Trophoblast cell (in vitro differentiated cells and primary cell): ENCODE measurements at regions not wholly inside any gene's neighbourhood (a gene's known extent, or its start where the extent isn't known, plus 50 kb on each side); places are given as distances from the start of the nearest gene placed in this dataset.

ENCODE experiments used
- DNase-seq, 2 donors: peaks; one replicate each; pipeline ENCODE4 v3.0.0-alpha.2; 2016
- H2AFZ ChIP-seq: 2 replicates; pipeline ENCODE4 v1.6.1; 2013; ENCODE audit warnings: low read length, moderate library complexity, mild to moderate bottlenecking; ENCODE audit not compliant: insufficient read depth, poor library complexity
- H2AK5ac ChIP-seq: 2 replicates; pipeline ENCODE4 v1.6.1; 2013; ENCODE audit warnings: mild to moderate bottlenecking, low read length
- H2BK120ac ChIP-seq: 2 replicates; pipeline ENCODE4 v1.6.1; 2013; ENCODE audit warnings: low read length, mild to moderate bottlenecking, moderate library complexity; ENCODE audit not compliant: insufficient read depth, poor library complexity
- H2BK12ac ChIP-seq: 2 replicates; pipeline ENCODE4 v1.6.1; 2013; ENCODE audit warnings: mild to moderate bottlenecking, low read length, moderate library complexity
- H2BK5ac ChIP-seq: 2 replicates; pipeline ENCODE4 v1.6.1; 2013; ENCODE audit warnings: low read length, low read depth, moderate library complexity, mild to moderate bottlenecking; ENCODE audit not compliant: poor library complexity
- H3K14ac ChIP-seq: 2 replicates; pipeline ENCODE4 v1.6.1; 2013; ENCODE audit warnings: mild to moderate bottlenecking, low read length
- H3K18ac ChIP-seq: 2 replicates; pipeline ENCODE4 v1.6.1; 2013; ENCODE audit warnings: mild to moderate bottlenecking, low read length
- H3K23ac ChIP-seq: 2 replicates; pipeline ENCODE4 v1.6.1; 2013; ENCODE audit warnings: low read length
- H3K27ac ChIP-seq: 2 replicates; pipeline ENCODE4 v1.5.1; 2013; ENCODE audit warnings: low read depth, mild to moderate bottlenecking, inconsistent platforms, low read length, moderate library complexity
- H3K27me3 ChIP-seq: 2 replicates; pipeline ENCODE4 v1.6.1; 2013; ENCODE audit warnings: inconsistent platforms, mild to moderate bottlenecking, low read length, moderate library complexity; ENCODE audit not compliant: insufficient read depth
- H3K36me3 ChIP-seq, 2 experiments: 1 replicate in 1 of 2; 2 replicates in 1 of 2; pipeline ENCODE4 v1.6.1; 2013; ENCODE audit warnings: low read length in 2 of 2, mild to moderate bottlenecking in 2 of 2, moderate library complexity in 1 of 2; ENCODE audit not compliant: insufficient read depth in 2 of 2, control insufficient read depth in 1 of 2
- H3K4ac ChIP-seq: 2 replicates; pipeline ENCODE4 v1.6.1; 2013; ENCODE audit warnings: low read depth, mild to moderate bottlenecking, low read length, moderate library complexity
- H3K4me1 ChIP-seq, 2 experiments: 1 replicate in 1 of 2; 2 replicates in 1 of 2; pipeline ENCODE4 v1.6.1; 2013; ENCODE audit warnings: low read length in 2 of 2, mild to moderate bottlenecking in 2 of 2, moderate library complexity in 1 of 2; ENCODE audit not compliant: insufficient read depth in 2 of 2, control insufficient read depth in 1 of 2
- H3K4me2 ChIP-seq: 2 replicates; pipeline ENCODE4 v1.6.1; 2013; ENCODE audit warnings: inconsistent platforms, mild to moderate bottlenecking, low read length, moderate library complexity
- H3K4me3 ChIP-seq: 2 replicates; pipeline ENCODE4 v1.5.1; 2013; ENCODE audit warnings: mild to moderate bottlenecking, low read depth, low read length, inconsistent platforms
- H3K79me1 ChIP-seq: one replicate; pipeline ENCODE4 v1.6.1; 2013; ENCODE audit warnings: low read length
- H3K79me2 ChIP-seq: 2 replicates; pipeline ENCODE4 v1.6.1; 2013; ENCODE audit warnings: low read length, mild to moderate bottlenecking; ENCODE audit not compliant: control insufficient read depth, insufficient read depth, poor library complexity
- H3K9ac ChIP-seq: 2 replicates; pipeline ENCODE4 v1.6.1; 2013; ENCODE audit warnings: mild to moderate bottlenecking, low read length
- H3K9me3 ChIP-seq: 2 replicates; pipeline ENCODE4 v1.6.1; 2013; ENCODE audit warnings: low read depth, mild to moderate bottlenecking, control low read depth, inconsistent platforms, low read length; ENCODE audit not compliant: insufficient read depth
- H4K12ac ChIP-seq: 2 replicates; pipeline ENCODE4 v1.6.1; 2013; ENCODE audit warnings: low read depth, mild to moderate bottlenecking, low read length, moderate library complexity
- H4K8ac ChIP-seq: 2 replicates; pipeline ENCODE4 v1.6.1; 2013; ENCODE audit warnings: low read depth, mild to moderate bottlenecking, low read length, moderate library complexity
- H4K91ac ChIP-seq: one replicate; pipeline ENCODE4 v1.6.1; 2013; ENCODE audit warnings: low read depth, mild to moderate bottlenecking, low read length, moderate library complexity
- WGBS: extraction: QIAGEN DNeasy Blood & Tissue Kit; methylation state at CpG from one replicate; pipeline ENCODE4 v1.1.7; 2013; ENCODE audit warnings: missing lambda C conversion rate; ENCODE audit not compliant: insufficient read length, insufficient coverage; ENCODE audit errors: extremely low coverage; 5-methylcytosine and 5-hydroxymethylcytosine counted together

- Histone ChIP-seq H2BK5ac (no peak overlapping the region), H2BK120ac (no peak overlapping the region), H3K36me3 (no peaks in the 10 kb centered on the region), H3K4me1 (no peaks in the 10 kb centered on the region), H3K27ac (no peak overlapping the region), H3K4me2 (no peak overlapping the region), H3K9me3 (peaks cover 1% of the 10 kb centered on the region), H3K14ac (no peak overlapping the region), H4K91ac (no peak overlapping the region), H2AK5ac (no peak overlapping the region), H2BK12ac (no peak overlapping the region), H3K23ac (no peak overlapping the region), H4K12ac (no peak overlapping the region), H3K4me3 (no peak overlapping the region), H3K27me3 (no peaks in the 10 kb centered on the region), H3K79me1 (no peaks in the 10 kb centered on the region), H3K79me2 (no peaks in the 10 kb centered on the region), H2AFZ (no peak overlapping the region), H3K9ac (no peak overlapping the region), H4K8ac (no peak overlapping the region), H3K4ac (no peak overlapping the region), H3K18ac (no peak overlapping the region)
- DNase-seq, result no peak
- no CpG with 5 or more reads among the region's 2 CpGs for WGBS
Measured at GRCh38 chr2:81007104-81007503, 702.6 kb upstream of the LRRTM1 start.

- no peak overlapping the region for H4K8ac ChIP-seq
- H3K79me1 ChIP-seq, result no peaks in the 10 kb centered on the region
- no peak overlapping the region for H2BK5ac ChIP-seq
- H3K23ac ChIP-seq, result no peak overlapping the region
- H2BK12ac ChIP-seq, result no peak overlapping the region
- no peak overlapping the region for H4K12ac ChIP-seq
- H4K91ac ChIP-seq, result no peak overlapping the region
- no peak overlapping the region for H2BK120ac ChIP-seq
- H3K14ac ChIP-seq, result no peak overlapping the region
- H3K4me1 ChIP-seq, result no peaks in the 10 kb centered on the region
- no peak overlapping the region for H3K4me3 ChIP-seq
- no peak for DNase-seq
- no CpG with 5 or more reads among the region's 2 CpGs for WGBS
- H2AK5ac ChIP-seq, result no peak overlapping the region
- H3K27ac ChIP-seq, result no peak overlapping the region
- H3K9me3 ChIP-seq, result peaks cover 1% of the 10 kb centered on the region
- H3K27me3 ChIP-seq, result no peaks in the 10 kb centered on the region
- H3K36me3 ChIP-seq, result no peaks in the 10 kb centered on the region
- no peak overlapping the region for H2AFZ ChIP-seq
- no peak overlapping the region for H3K9ac ChIP-seq
- H3K79me2 ChIP-seq, result no peaks in the 10 kb centered on the region
- no peak overlapping the region for H3K4me2 ChIP-seq
- H3K4ac ChIP-seq, result no peak overlapping the region
- H3K18ac ChIP-seq, result no peak overlapping the region
Measured at GRCh38 chr2:81002906-81003305, 698.4 kb upstream of the LRRTM1 start.

GRCh38 chr2:80987466-80987865, 682.9 kb upstream of the LRRTM1 start:
- H3K9me3 ChIP-seq, result no peaks in the 10 kb centered on the region

GRCh38 chr2:80969900-80970299, 665.3 kb upstream of the LRRTM1 start:
- DNase-seq, result no peak
- no peak overlapping the region for H3K23ac ChIP-seq
- no peaks in the 10 kb centered on the region for H3K36me3 ChIP-seq
- H3K9me3 ChIP-seq, result no peaks in the 10 kb centered on the region
- no peak overlapping the region for H2AK5ac ChIP-seq
- H3K27me3 ChIP-seq, result no peaks in the 10 kb centered on the region
- no peak overlapping the region for H3K4ac ChIP-seq
- no peak overlapping the region for H2BK120ac ChIP-seq
- no peak overlapping the region for H3K9ac ChIP-seq
- H2AFZ ChIP-seq, result no peak overlapping the region
- no peak overlapping the region for H4K12ac ChIP-seq
- no peak overlapping the region for H3K4me3 ChIP-seq
- no peak overlapping the region for H2BK12ac ChIP-seq
- no peak overlapping the region for H3K14ac ChIP-seq
- H3K79me1 ChIP-seq, result no peaks in the 10 kb centered on the region
- no peaks in the 10 kb centered on the region for H3K79me2 ChIP-seq
- H2BK5ac ChIP-seq, result no peak overlapping the region
- no peak overlapping the region for H3K4me2 ChIP-seq
- no peak overlapping the region for H3K27ac ChIP-seq
- H3K18ac ChIP-seq, result no peak overlapping the region
- H3K4me1 ChIP-seq, result no peaks in the 10 kb centered on the region
- H4K8ac ChIP-seq, result no peak overlapping the region
- no peak overlapping the region for H4K91ac ChIP-seq

More at GRCh38 chr2:80987466-80987865, 682.9 kb upstream of the LRRTM1 start:
- Histone ChIP-seq H4K91ac (no peak overlapping the region), H4K8ac (no peak overlapping the region), H3K27ac (no peak overlapping the region), H2AFZ (no peak overlapping the region), H3K4me3 (no peak overlapping the region), H3K4me1 (no peaks in the 10 kb centered on the region), H3K4me2 (no peak overlapping the region), H2BK120ac (no peak overlapping the region), H2BK5ac (no peak overlapping the region), H2AK5ac (no peak overlapping the region), H3K14ac (no peak overlapping the region), H3K79me1 (no peaks in the 10 kb centered on the region), H3K9ac (no peak overlapping the region), H3K79me2 (no peaks in the 10 kb centered on the region), H3K18ac (no peak overlapping the region), H2BK12ac (no peak overlapping the region), H4K12ac (no peak overlapping the region), H3K4ac (no peak overlapping the region), H3K27me3 (no peaks in the 10 kb centered on the region), H3K23ac (no peak overlapping the region), H3K36me3 (no peaks in the 10 kb centered on the region)
- no peak for DNase-seq
- WGBS, result no CpG with 5 or more reads among the region's 2 CpGs
